ENCODE measurements at regions not wholly inside any gene's neighbourhood (a gene's known extent, or its start where the extent isn't known, plus 50 kb on each side); places are given as distances from the start of the nearest gene placed in this dataset.

GRCh38 chr2:198698230-198698629 lies 759.5 kb downstream of the SATB2 start:
- H3K36me3 ChIP-seq = no peaks in the 10 kb centered on the region
- TF ChIP-seq, protein P1, sequence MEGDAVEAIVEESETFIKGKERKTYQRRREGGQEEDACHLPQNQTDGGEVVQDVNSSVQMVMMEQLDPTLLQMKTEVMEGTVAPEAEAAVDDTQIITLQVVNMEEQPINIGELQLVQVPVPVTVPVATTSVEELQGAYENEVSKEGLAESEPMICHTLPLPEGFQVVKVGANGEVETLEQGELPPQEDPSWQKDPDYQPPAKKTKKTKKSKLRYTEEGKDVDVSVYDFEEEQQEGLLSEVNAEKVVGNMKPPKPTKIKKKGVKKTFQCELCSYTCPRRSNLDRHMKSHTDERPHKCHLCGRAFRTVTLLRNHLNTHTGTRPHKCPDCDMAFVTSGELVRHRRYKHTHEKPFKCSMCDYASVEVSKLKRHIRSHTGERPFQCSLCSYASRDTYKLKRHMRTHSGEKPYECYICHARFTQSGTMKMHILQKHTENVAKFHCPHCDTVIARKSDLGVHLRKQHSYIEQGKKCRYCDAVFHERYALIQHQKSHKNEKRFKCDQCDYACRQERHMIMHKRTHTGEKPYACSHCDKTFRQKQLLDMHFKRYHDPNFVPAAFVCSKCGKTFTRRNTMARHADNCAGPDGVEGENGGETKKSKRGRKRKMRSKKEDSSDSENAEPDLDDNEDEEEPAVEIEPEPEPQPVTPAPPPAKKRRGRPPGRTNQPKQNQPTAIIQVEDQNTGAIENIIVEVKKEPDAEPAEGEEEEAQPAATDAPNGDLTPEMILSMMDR (IDR thresholded peaks at IDR 0.05) = no peak
- TF ChIP-seq POLR2AphosphoS5 (IDR thresholded peaks at IDR 0.05) = no peak
- no peaks in the 10 kb centered on the region for H3K4me1 ChIP-seq
- no peaks in the 10 kb centered on the region for H3K27me3 ChIP-seq
- no peaks in the 10 kb centered on the region for H3K9me3 ChIP-seq
- H3K4me3 ChIP-seq = no peak overlapping the region
- DNase-seq (ENCODE audit: low spot score in 2 of 2) = no peak
- no peak overlapping the region for H3K27ac ChIP-seq

- Histone ChIP-seq H3K4me1 (no peaks in the 10 kb centered on the region), H3K27me3 (no peaks in the 10 kb centered on the region), H3K27ac (no peak overlapping the region), H3K9me3 (no peaks in the 10 kb centered on the region), H3K36me3 (no peaks in the 10 kb centered on the region), H3K4me3 (no peak overlapping the region)
- no peak for DNase-seq (ENCODE audit: low spot score in 2 of 2)
- TF ChIP-seq POLR2AphosphoS5 (IDR thresholded peaks at IDR 0.05) (no peak), EP300 (IDR thresholded peaks at IDR 0.05) (no peak), POLR2A (IDR thresholded peaks at IDR 0.05) (no peak)
- TF ChIP-seq, protein P1 (IDR thresholded peaks at IDR 0.05) = no peak
These were observed 759.9 kb downstream of the SATB2 start for GRCh38 chr2:198697794-198698193.

DNA sequence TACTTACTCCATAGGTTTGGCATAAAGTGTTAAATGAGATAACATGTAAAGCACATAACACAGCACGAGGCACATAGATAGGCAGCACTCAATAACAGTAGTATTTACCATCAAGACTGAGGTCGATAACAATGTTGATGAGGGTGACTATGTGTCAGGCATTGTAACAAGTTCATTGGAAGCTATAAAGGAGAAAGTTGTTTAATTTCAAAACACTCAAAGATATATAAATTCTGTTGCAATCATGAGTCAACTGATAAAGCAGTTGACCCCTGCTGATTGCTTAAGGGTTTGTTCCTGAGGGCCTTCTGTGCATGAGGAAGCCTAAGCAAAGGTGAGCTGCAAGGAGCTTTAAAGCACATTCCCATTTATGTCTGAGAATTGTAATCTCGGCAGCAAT lies 760.5 kb downstream of the SATB2 start:
- DNase-seq (ENCODE audit: low spot score in 2 of 2) = no peak
- 89% methylated on average over 3 of the region's 3 CpGs for WGBS

DNA sequence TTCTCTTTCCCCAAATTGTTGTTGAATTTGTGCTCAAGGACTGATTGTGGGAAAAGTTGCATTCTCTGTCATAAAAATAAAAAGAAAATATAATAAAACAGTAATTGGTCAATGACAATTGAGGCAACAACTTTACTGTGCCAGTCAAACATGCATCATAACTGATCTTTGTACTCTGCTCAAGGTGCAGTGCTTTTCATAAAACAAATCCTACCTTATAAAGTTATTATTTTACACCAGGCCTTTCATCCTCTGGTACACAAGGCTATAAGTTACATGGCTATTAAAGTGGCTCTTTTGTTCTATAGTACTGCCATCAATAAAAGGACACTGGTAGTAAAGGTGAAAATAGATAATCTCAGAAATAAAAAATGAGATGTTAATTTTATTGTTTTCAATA lies 761.9 kb downstream of the SATB2 start:
- Histone ChIP-seq H3K4me3 (no peak overlapping the region), H3K4me1 (no peaks in the 10 kb centered on the region), H3K36me3 (no peaks in the 10 kb centered on the region), H3K27ac (no peak overlapping the region), H3K27me3 (no peaks in the 10 kb centered on the region), H3K9me3 (no peaks in the 10 kb centered on the region)
- TF ChIP-seq POLR2A (IDR thresholded peaks at IDR 0.05) (no peak), EP300 (IDR thresholded peaks at IDR 0.05) (no peak), POLR2AphosphoS5 (IDR thresholded peaks at IDR 0.05) (no peak)
- TF ChIP-seq, protein P1 (IDR thresholded peaks at IDR 0.05) = no peak
- DNase-seq (ENCODE audit: low spot score in 2 of 2) = no peak

More for the DNA sequence above, 760.5 kb downstream of the SATB2 start:
- no peak overlapping the region for H3K4me3 ChIP-seq
- no peaks in the 10 kb centered on the region for H3K36me3 ChIP-seq
- no peaks in the 10 kb centered on the region for H3K27me3 ChIP-seq
- no peak overlapping the region for H3K27ac ChIP-seq
- TF ChIP-seq, protein P1 (IDR thresholded peaks at IDR 0.05) = no peak
- TF ChIP-seq POLR2AphosphoS5 (IDR thresholded peaks at IDR 0.05) = no peak
- TF ChIP-seq POLR2A (IDR thresholded peaks at IDR 0.05) = no peak
- TF ChIP-seq EP300 (IDR thresholded peaks at IDR 0.05) = no peak
- H3K9me3 ChIP-seq = no peaks in the 10 kb centered on the region
- H3K4me1 ChIP-seq = no peaks in the 10 kb centered on the region

DNA sequence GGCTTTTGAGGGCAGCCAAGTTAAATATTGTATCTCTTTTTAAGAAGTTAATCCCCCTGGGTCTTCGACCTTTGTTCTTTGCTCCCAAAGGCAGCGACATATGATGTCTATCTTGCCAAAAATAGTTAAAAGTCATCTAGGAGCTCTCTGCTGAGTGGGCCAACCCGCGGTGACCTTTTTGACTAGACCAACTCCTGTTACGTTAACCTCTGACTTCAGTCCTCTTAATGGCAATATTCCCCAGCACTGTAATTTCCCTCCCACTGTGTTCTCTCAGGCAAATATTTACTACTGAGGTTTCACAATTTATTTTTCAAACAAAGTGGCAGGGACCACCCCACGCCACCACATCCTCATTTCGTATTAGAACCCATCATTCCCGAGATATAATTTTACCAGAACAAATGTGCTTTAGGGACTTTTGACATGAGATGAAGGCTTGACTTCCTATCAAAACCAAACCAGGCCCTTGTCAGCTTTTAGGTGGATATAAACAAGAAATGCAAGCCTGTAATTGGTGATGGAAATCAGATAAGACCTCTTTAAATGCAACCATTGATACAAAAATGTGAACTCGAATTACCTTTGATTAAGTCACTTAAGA lies 764.7 kb downstream of the SATB2 start:
- no peak overlapping the region for H3K27ac ChIP-seq
- DNase-seq (ENCODE audit: low spot score in 2 of 2) = no peak
- H3K4me3 ChIP-seq = no peak overlapping the region
- no peak for TF ChIP-seq POLR2AphosphoS5 (IDR thresholded peaks at IDR 0.05)
- no peak for TF ChIP-seq POLR2A (IDR thresholded peaks at IDR 0.05)
- TF ChIP-seq, protein P1 (IDR thresholded peaks at IDR 0.05) = no peak
- no peak for TF ChIP-seq EP300 (IDR thresholded peaks at IDR 0.05)
- 59% methylated on average over 9 of the region's 9 CpGs for WGBS
- no peaks in the 10 kb centered on the region for H3K36me3 ChIP-seq
- no peaks in the 10 kb centered on the region for H3K4me1 ChIP-seq
- H3K9me3 ChIP-seq = no peaks in the 10 kb centered on the region
- no peaks in the 10 kb centered on the region for H3K27me3 ChIP-seq

Data from suprapubic skin (tissue), 4 donors.